Psoas muscle (tissue), 7 donors: ENCODE measurements at regions not wholly inside any gene's neighbourhood (a gene's known extent, or its start where the extent isn't known, plus 50 kb on each side); places are given as distances from the start of the nearest gene placed in this dataset.

Source experiments
- ATAC-seq, 4 donors: fragments of 200-7000 bp; cut with Tn5 transposase; one replicate each; pipeline ENCODE4 v1.9.1; 2020; ENCODE audit warnings: moderate library complexity in 3 of 4, mild to moderate bottlenecking in 2 of 4
- DNase-seq, 2 donors: peaks; one replicate each; pipeline ENCODE4 v3.0.0-alpha.2; 2020
- H3K27ac ChIP-seq: fragments of 200-600 bp; one replicate; pipeline ENCODE4 v1.8.0; 2022
- H3K27me3 ChIP-seq, 3 donors: fragments of 200-600 bp in 1 of 3; one replicate each; pipeline versions ENCODE4 v1.6.1 to v1.8.0; 2013 to 2022; ENCODE audit warnings: low read length in 2 of 3, mild to moderate bottlenecking in 2 of 3, moderate library complexity in 1 of 3; ENCODE audit not compliant: insufficient read depth in 3 of 3
- H3K36me3 ChIP-seq, 2 donors: fragments of 200-600 bp in 1 of 2; one replicate each; pipeline versions ENCODE4 v1.6.1 to v1.8.0; 2013 to 2022; ENCODE audit warnings: low read depth in 1 of 2, mild to moderate bottlenecking in 1 of 2, moderate library complexity in 1 of 2; ENCODE audit not compliant: insufficient read depth in 1 of 2
- H3K4me1 ChIP-seq: fragments of 200-600 bp; one replicate; pipeline ENCODE4 v1.8.0; 2022
- H3K4me3 ChIP-seq: fragments of 200-600 bp; one replicate; pipeline ENCODE4 v1.8.0; 2022; ENCODE audit warnings: mild to moderate bottlenecking
- H3K9me3 ChIP-seq: fragments of 200-600 bp; one replicate; pipeline ENCODE4 v1.8.0; 2022
- CTCF ChIP-seq: fragments of 200-600 bp; IDR thresholded peaks from one replicate; pipeline ENCODE4 v1.8.0; 2022; ENCODE audit warnings: antibody characterized with exemption
- WGBS, 3 donors: extraction: QIAGEN DNeasy Blood & Tissue Kit; methylation state at CpG; one replicate each; pipeline versions ENCODE4 v1.1.6 to v1.1.7; 2013; 5-methylcytosine and 5-hydroxymethylcytosine counted together
- intact Hi-C, 2 donors: fragments of 100-400 bp; cut with DNase I; formaldehyde crosslinking; loops; one replicate each; pipeline versions ENCODE4 v1.11.0 to v1.14.2; 2022
- donor health status: healthy with polysubstance abuse.
- donor health status: DM: no; HTN: no; CAD: no; lungs with moderate emphysema.
- donor health status: Bipolar disorder and iron deficiency.
- donor health status: healthy.
- donor health status: DM: yes; HTN: yes; CAD: no.
- donor health status: DM: no; HTN: no; CAD: no.
- donor health status: DM: yes; HTN: yes; CAD: no.

- H3K9me3 ChIP-seq: no peaks in the 10 kb centered on the region
- H3K4me3 ChIP-seq: no peak overlapping the region
- no peak overlapping the region for H3K27ac ChIP-seq
- no peaks in the 10 kb centered on the region for H3K27me3 ChIP-seq
- no peaks in the 10 kb centered on the region for H3K36me3 ChIP-seq
- no peak for TF ChIP-seq CTCF
- no peak for ATAC-seq
- DNase-seq: no peak
- no peaks in the 10 kb centered on the region for H3K4me1 ChIP-seq
- WGBS, 3 donors: 93 to 96% (median 96%) methylated on average over 4 of the region's 4 CpGs
- intact Hi-C loops: no loop called here
Observed at GRCh38 chr10:4595719-4596319, 230.2 kb upstream of the AKR1E2 start.

GRCh38 chr10:4590807-4591206 is 235.2 kb upstream of the AKR1E2 start:
- 97 to 99% (median 98%) methylated on average over 1 of the region's 1 CpG for WGBS, 3 donors
- Histone ChIP-seq H3K4me3 (no peak overlapping the region), H3K4me1 (no peaks in the 10 kb centered on the region), H3K9me3 (no peaks in the 10 kb centered on the region), H3K36me3 (no peaks in the 10 kb centered on the region), H3K27ac (no peak overlapping the region), H3K27me3 (no peaks in the 10 kb centered on the region)
- ATAC-seq: no peak
- intact Hi-C loops: no loop called here
- no peak for DNase-seq
- no peak for TF ChIP-seq CTCF

GRCh38 chr10:4588824-4589223 is 237.2 kb upstream of the AKR1E2 start:
- Histone ChIP-seq H3K36me3 (no peaks in the 10 kb centered on the region), H3K4me3 (no peak overlapping the region), H3K9me3 (no peaks in the 10 kb centered on the region), H3K27me3 (no peaks in the 10 kb centered on the region), H3K27ac (no peak overlapping the region), H3K4me1 (no peaks in the 10 kb centered on the region)
- no peak for ATAC-seq
- no peak for TF ChIP-seq CTCF
- no peak for DNase-seq
- intact Hi-C loops: no loop called here
- 52 to 83% (median 54%) methylated on average over 3 of the region's 3 CpGs for WGBS, 3 donors

GRCh38 chr10:4587466-4587865 is 238.5 kb upstream of the AKR1E2 start:
- H3K4me3 ChIP-seq: no peak overlapping the region
- no peak for DNase-seq
- H3K27ac ChIP-seq: no peak overlapping the region
- intact Hi-C loops: no loop called here
- WGBS, 3 donors: 57 to 88% (median 68%) methylated on average over 1 of the region's 1 CpG
- no peaks in the 10 kb centered on the region for H3K27me3 ChIP-seq
- TF ChIP-seq CTCF: no peak
- no peaks in the 10 kb centered on the region for H3K36me3 ChIP-seq
- H3K4me1 ChIP-seq: no peaks in the 10 kb centered on the region
- no peaks in the 10 kb centered on the region for H3K9me3 ChIP-seq
- ATAC-seq: no peak

- H3K27me3 ChIP-seq: no peaks in the 10 kb centered on the region
- no peak for DNase-seq
- no peak for TF ChIP-seq CTCF
- no peak for ATAC-seq
- H3K9me3 ChIP-seq: no peaks in the 10 kb centered on the region
- H3K4me1 ChIP-seq: no peaks in the 10 kb centered on the region
- WGBS, 3 donors: 58 to 76% (median 61%) methylated on average over 4 of the region's 4 CpGs
- H3K4me3 ChIP-seq: no peak overlapping the region
- intact Hi-C loops: no loop called here
- no peak overlapping the region for H3K27ac ChIP-seq
- no peaks in the 10 kb centered on the region for H3K36me3 ChIP-seq
Observed at GRCh38 chr10:4586776-4587175, 239.2 kb upstream of the AKR1E2 start.
